ENCODE measurements at regions not wholly inside any gene's neighbourhood (a gene's known extent, or its start where the extent isn't known, plus 50 kb on each side); places are given as distances from the start of the nearest gene placed in this dataset.

DNA sequence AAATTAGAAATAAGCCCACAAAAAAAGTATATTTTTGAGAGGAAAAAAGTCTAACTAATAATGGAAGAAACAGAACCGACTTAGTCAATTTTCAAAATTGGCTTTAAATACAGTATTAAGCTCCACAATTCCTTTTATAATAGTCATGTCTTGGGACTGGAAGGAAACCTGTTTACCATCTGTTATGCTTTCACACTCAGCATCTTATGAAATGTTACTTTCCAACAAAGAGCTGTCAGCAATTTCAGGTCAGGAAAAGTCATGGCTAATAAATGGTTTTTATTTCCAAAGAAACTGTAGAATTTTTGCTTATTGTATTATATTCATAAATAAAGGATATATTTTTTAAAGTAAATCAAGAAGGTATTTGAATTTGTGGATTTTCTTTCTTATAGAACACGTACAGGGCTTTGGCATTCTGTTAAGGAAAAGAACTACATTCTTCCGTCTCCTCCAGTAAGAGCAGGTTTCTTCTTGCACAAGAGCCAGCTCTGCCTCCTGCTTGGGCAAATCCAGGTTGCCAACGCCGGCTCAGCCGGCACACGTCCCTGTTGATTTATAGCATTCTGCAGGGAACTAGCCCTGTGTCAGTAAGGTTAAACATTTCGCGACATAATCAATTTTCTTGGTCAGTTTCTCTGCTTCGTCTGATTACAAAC, 52.9 kb upstream of the GPR12 start:
- TF ChIP-seq, protein P1, sequence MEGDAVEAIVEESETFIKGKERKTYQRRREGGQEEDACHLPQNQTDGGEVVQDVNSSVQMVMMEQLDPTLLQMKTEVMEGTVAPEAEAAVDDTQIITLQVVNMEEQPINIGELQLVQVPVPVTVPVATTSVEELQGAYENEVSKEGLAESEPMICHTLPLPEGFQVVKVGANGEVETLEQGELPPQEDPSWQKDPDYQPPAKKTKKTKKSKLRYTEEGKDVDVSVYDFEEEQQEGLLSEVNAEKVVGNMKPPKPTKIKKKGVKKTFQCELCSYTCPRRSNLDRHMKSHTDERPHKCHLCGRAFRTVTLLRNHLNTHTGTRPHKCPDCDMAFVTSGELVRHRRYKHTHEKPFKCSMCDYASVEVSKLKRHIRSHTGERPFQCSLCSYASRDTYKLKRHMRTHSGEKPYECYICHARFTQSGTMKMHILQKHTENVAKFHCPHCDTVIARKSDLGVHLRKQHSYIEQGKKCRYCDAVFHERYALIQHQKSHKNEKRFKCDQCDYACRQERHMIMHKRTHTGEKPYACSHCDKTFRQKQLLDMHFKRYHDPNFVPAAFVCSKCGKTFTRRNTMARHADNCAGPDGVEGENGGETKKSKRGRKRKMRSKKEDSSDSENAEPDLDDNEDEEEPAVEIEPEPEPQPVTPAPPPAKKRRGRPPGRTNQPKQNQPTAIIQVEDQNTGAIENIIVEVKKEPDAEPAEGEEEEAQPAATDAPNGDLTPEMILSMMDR (conservative IDR thresholded peaks at IDR 0.05; ENCODE audit: low read depth, low read length) = no peak
- no peak for DNase-seq (ENCODE audit: low read depth)
- no peak overlapping the region for H3K4me3 ChIP-seq (ENCODE audit: low read depth, low read length)

DNA sequence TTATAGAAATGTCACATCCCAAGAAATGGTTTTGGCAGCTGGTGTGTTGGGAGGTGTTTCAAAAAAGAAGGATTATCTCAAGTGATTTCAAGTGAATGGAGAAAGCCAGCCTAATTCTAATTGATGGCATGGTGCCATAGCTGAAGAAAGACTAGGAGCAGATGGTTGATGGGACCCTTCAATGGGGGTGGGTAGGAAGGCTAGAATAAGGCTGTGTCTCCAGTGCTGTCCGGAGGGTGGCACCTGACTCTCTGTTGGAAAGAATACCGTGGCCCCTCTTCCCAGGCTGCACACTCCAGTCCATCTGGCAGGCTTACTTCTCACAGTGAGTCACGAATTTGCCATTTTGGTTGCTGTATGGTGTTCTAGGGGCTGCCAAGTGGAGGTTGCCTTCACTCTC, 51.0 kb upstream of the GPR12 start:
- no peak for DNase-seq (ENCODE audit: low read depth)
- no peak overlapping the region for H3K4me3 ChIP-seq (ENCODE audit: low read depth, low read length)
- TF ChIP-seq, protein P1 (conservative IDR thresholded peaks at IDR 0.05; ENCODE audit: low read depth, low read length) = no peak

All from epithelial cell of proximal tubule (primary cell).